SK-N-SH (cell line): ENCODE measurements at regions not wholly inside any gene's neighbourhood (a gene's known extent, or its start where the extent isn't known, plus 50 kb on each side); places are given as distances from the start of the nearest gene placed in this dataset.

Experiments
- CTCF ChIP-seq: fragments of 200-600 bp; sonication (generic); IDR thresholded peaks from 2 replicates; pipeline ENCODE4 v1.6.1; 2017; ENCODE audit warnings: antibody characterized with exemption, mild to moderate bottlenecking, moderate library complexity
- EZH2phosphoT487 ChIP-seq: fragments of 200-600 bp; sonication (generic); IDR thresholded peaks from 2 replicates; pipeline ENCODE4 v1.6.1; 2017; ENCODE audit warnings: low read depth, mixed run types, mild to moderate bottlenecking, antibody characterized with exemption, moderate library complexity, borderline replicate concordance
- NRF1 ChIP-seq: IDR thresholded peaks from 2 replicates; pipeline ENCODE4 v1.6.1; 2012; ENCODE audit warnings: low read depth, mild to moderate bottlenecking, low read length
- RFX5 ChIP-seq: IDR thresholded peaks from 2 replicates; pipeline ENCODE4 v1.6.1; 2012; ENCODE audit warnings: mild to moderate bottlenecking, improper control_type of control experiment, low read length
- SMC3 ChIP-seq: IDR thresholded peaks from 2 replicates; pipeline ENCODE4 v1.6.1; 2012; ENCODE audit warnings: low read depth, low read length, improper control_type of control experiment
- TEAD4 ChIP-seq: IDR thresholded peaks from 2 replicates; pipeline ENCODE4 v1.4.0; 2012; ENCODE audit warnings: mild to moderate bottlenecking, borderline replicate concordance; ENCODE audit not compliant: insufficient read depth

- TF ChIP-seq NRF1 (no peak), EZH2phosphoT487 (no peak), CTCF (no peak), TEAD4 (no peak), SMC3 (no peak), RFX5 (no peak)
Observed at GRCh38 chr16:35449663-35450062, 1990.3 kb downstream of the TP53TG3F start.
